Hepatocyte (in vitro differentiated cells): ENCODE measurements at regions not wholly inside any gene's neighbourhood (a gene's known extent, or its start where the extent isn't known, plus 50 kb on each side); places are given as distances from the start of the nearest gene placed in this dataset.

Experiments used
- DNase-seq: peaks from one replicate; pipeline ENCODE4 v3.0.0-alpha.2; 2016; ENCODE audit warnings: low spot score
- H2AFZ ChIP-seq: fragments of 200-600 bp; sonication (generic); 2 replicates; pipeline ENCODE4 v1.6.0; 2016; ENCODE audit warnings: antibody characterized with exemption, mild to moderate bottlenecking
- H3K27ac ChIP-seq: fragments of 200-600 bp; sonication (generic); 2 replicates; pipeline ENCODE4 v1.5.1; 2016; ENCODE audit warnings: mild to moderate bottlenecking
- H3K27me3 ChIP-seq: fragments of 200-600 bp; sonication (generic); 2 replicates; pipeline ENCODE4 v1.6.1; 2016
- H3K36me3 ChIP-seq: fragments of 200-600 bp; sonication (generic); replicated peaks from 2 replicates; pipeline ENCODE4 v1.5.1; 2016; ENCODE audit warnings: low read depth; ENCODE audit not compliant: insufficient read depth
- H3K4me1 ChIP-seq: fragments of 200-600 bp; sonication (generic); 2 replicates; pipeline ENCODE4 v1.5.1; 2016; ENCODE audit warnings: mild to moderate bottlenecking, moderate library complexity; ENCODE audit not compliant: insufficient read depth
- H3K4me2 ChIP-seq: fragments of 200-600 bp; sonication (generic); 2 replicates; pipeline ENCODE4 v1.6.0; 2016
- H3K4me3 ChIP-seq: fragments of 200-600 bp; sonication (generic); 2 replicates; pipeline ENCODE4 v1.5.1; 2016; ENCODE audit warnings: mild to moderate bottlenecking
- H3K79me2 ChIP-seq: fragments of 200-600 bp; sonication (generic); 2 replicates; pipeline ENCODE4 v1.6.0; 2017; ENCODE audit warnings: mild to moderate bottlenecking
- H3K9me2 ChIP-seq: fragments of 200-600 bp; sonication (generic); replicated peaks from 2 replicates; pipeline ENCODE4 v1.6.0; 2017; ENCODE audit warnings: mild to moderate bottlenecking; ENCODE audit not compliant: insufficient read depth
- H3K9me3 ChIP-seq: fragments of 200-600 bp; sonication (generic); 2 replicates; pipeline ENCODE4 v1.5.1; 2016; ENCODE audit warnings: low read depth, mild to moderate bottlenecking
- H4K20me1 ChIP-seq: fragments of 200-600 bp; sonication (generic); 2 replicates; pipeline ENCODE4 v1.6.0; 2016; ENCODE audit warnings: mild to moderate bottlenecking; ENCODE audit not compliant: insufficient read depth, poor library complexity, severe bottlenecking
- CTCF ChIP-seq: fragments of 200-600 bp; sonication (generic); IDR thresholded peaks from 2 replicates; pipeline ENCODE4 v1.5.1; 2016; ENCODE audit warnings: antibody characterized with exemption, mild to moderate bottlenecking; ENCODE audit not compliant: poor library complexity
- EZH2 ChIP-seq: fragments of 200-600 bp; sonication (generic); IDR thresholded peaks from 2 replicates; pipeline ENCODE4 v1.6.1; 2016; ENCODE audit warnings: antibody characterized with exemption, mild to moderate bottlenecking, borderline replicate concordance
- EZH2phosphoT487 ChIP-seq: fragments of 200-600 bp; sonication (generic); IDR thresholded peaks from one replicate; pipeline ENCODE4 v1.6.1; 2018; ENCODE audit warnings: antibody characterized with exemption, mild to moderate bottlenecking, low read depth, moderate library complexity; ENCODE audit not compliant: unreplicated experiment, severe bottlenecking
- WGBS: methylation state at CpG from one replicate; pipeline ENCODE4 v1.1.6; 2016; ENCODE audit warnings: low lambda C conversion rate; ENCODE audit errors: missing lambda C conversion rate; 5-methylcytosine and 5-hydroxymethylcytosine counted together

GRCh38 chrX:39736216-39737211 lies 361.2 kb downstream of the BCOR start:
- H3K4me3 ChIP-seq: no peak overlapping the region
- H3K9me2 ChIP-seq: no peaks in the 10 kb centered on the region
- no peak overlapping the region for H2AFZ ChIP-seq
- 83% methylated on average over 22 of the region's 22 CpGs for WGBS
- no peak for TF ChIP-seq EZH2phosphoT487
- TF ChIP-seq EZH2: no peak
- TF ChIP-seq CTCF: no peak
- no peak for DNase-seq
- H3K79me2 ChIP-seq: no peaks in the 10 kb centered on the region
- no peaks in the 10 kb centered on the region for H3K27me3 ChIP-seq
- no peaks in the 10 kb centered on the region for H3K9me3 ChIP-seq
- H3K36me3 ChIP-seq: no peaks in the 10 kb centered on the region
- H3K27ac ChIP-seq: no peak overlapping the region
- peaks cover 9% of the 10 kb centered on the region for H3K4me1 ChIP-seq
- no peaks in the 10 kb centered on the region for H4K20me1 ChIP-seq
- no peak overlapping the region for H3K4me2 ChIP-seq

- H2AFZ ChIP-seq: no peak overlapping the region
- H3K79me2 ChIP-seq: no peaks in the 10 kb centered on the region
- no peak overlapping the region for H3K4me2 ChIP-seq
- no peaks in the 10 kb centered on the region for H3K9me3 ChIP-seq
- no peaks in the 10 kb centered on the region for H3K27me3 ChIP-seq
- H3K9me2 ChIP-seq: no peaks in the 10 kb centered on the region
- no peaks in the 10 kb centered on the region for H4K20me1 ChIP-seq
- no peaks in the 10 kb centered on the region for H3K36me3 ChIP-seq
- H3K4me1 ChIP-seq: no peaks in the 10 kb centered on the region
- WGBS: 86% methylated on average over 7 of the region's 7 CpGs
- DNase-seq: no peak
- H3K27ac ChIP-seq: no peak overlapping the region
- H3K4me3 ChIP-seq: no peak overlapping the region
- TF ChIP-seq CTCF (no peak), EZH2 (no peak), EZH2phosphoT487 (no peak)
Measured at GRCh38 chrX:39739585-39739984, 358.2 kb downstream of the BCOR start.

GRCh38 chrX:39740078-39740477 lies 357.7 kb downstream of the BCOR start:
- 88% methylated on average over 5 of the region's 5 CpGs for WGBS
- Histone ChIP-seq H4K20me1 (no peaks in the 10 kb centered on the region), H3K4me3 (no peak overlapping the region), H3K9me3 (no peaks in the 10 kb centered on the region), H2AFZ (no peak overlapping the region), H3K79me2 (no peaks in the 10 kb centered on the region), H3K27me3 (no peaks in the 10 kb centered on the region), H3K4me2 (no peak overlapping the region), H3K9me2 (no peaks in the 10 kb centered on the region), H3K27ac (no peak overlapping the region), H3K4me1 (no peaks in the 10 kb centered on the region), H3K36me3 (no peaks in the 10 kb centered on the region)
- TF ChIP-seq EZH2phosphoT487: no peak
- TF ChIP-seq EZH2: no peak
- no peak for TF ChIP-seq CTCF
- DNase-seq: no peak
